DMS53 treated with DMSO at 0.1 percent for 48 hours (cell line): ENCODE measurements at regions not wholly inside any gene's neighbourhood (a gene's known extent, or its start where the extent isn't known, plus 50 kb on each side); places are given as distances from the start of the nearest gene placed in this dataset.
A peak's percentile ranks its signal among the peaks of the same experiment; 100 is the strongest.

Source experiments
- DNase-seq: peaks from one replicate; lab custom pipeline; 2025; ENCODE audit not compliant: unreplicated experiment; lab: John Stamatoyannopoulos, UW

DNA sequence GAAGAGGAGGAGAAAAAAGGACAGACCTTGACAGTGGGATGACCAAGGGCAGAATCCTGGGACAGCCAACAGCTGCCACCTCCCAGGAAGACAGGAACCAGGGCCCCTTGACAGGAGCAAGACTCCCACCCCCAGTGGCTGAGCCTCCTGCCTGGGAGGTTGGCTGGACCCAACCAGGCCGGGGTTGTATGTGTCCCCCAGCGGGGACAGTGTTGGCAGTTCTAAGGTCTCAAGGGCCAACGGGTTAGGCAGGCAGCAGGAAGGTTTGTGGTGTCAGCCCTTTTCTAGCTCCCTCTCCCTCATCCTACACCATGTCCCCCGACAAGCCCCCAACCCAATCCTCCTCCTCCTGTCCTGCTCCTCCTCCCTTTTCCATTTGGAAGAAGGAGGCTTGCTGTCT lies 126.2 kb downstream of the MRM1 start:
- DNase-seq = no peak

DNA sequence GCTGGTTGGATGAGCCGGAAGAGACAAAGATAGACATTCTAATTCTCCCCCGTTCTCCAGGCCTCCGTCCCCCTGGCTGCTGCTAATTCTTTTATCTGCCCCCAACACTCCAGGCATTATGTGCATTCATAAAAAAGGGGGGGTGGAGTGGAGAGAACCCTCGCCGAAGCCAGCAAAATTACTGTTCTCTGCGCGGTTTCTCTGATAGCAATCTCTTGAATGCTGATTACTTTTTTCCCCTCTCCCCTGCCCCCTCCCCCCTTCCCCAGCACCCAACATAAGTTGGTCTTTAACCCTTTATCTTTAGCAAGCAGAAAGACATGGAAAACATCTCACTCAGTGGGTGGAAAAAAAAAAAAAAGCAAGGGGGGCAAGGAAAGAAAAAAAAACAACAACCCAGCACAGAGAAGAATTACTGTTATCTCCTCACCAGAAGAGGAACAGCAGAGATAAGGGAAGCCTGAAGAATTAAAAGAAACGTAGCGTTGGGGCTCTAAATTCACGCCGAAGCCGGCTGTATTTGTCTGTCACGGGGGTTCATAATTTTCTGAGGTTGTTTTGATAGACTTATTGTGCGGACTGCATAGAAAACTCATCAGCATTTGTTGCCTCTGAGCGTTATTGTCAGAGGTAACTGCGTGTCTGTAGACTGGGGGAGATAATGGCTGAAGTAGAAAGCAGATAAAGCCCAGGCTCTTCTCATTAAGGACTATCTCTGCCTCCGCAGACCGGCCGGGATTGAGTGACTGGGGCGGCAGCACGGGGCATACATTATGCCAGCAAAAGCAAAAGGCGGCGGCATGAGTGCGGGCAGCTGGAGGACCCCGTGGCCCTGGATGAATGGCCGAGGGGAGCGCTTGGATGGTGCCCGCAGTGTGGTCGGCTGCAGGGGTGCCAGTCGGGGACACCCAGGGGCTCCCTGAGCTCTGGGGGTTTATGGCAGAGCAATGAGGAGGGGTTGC lies 126.9 kb downstream of the MRM1 start:
- no peak for DNase-seq

- DNase-seq = no peak
Measured at GRCh38 chr17:36730095-36730808, 128.9 kb downstream of the MRM1 start.

DNA sequence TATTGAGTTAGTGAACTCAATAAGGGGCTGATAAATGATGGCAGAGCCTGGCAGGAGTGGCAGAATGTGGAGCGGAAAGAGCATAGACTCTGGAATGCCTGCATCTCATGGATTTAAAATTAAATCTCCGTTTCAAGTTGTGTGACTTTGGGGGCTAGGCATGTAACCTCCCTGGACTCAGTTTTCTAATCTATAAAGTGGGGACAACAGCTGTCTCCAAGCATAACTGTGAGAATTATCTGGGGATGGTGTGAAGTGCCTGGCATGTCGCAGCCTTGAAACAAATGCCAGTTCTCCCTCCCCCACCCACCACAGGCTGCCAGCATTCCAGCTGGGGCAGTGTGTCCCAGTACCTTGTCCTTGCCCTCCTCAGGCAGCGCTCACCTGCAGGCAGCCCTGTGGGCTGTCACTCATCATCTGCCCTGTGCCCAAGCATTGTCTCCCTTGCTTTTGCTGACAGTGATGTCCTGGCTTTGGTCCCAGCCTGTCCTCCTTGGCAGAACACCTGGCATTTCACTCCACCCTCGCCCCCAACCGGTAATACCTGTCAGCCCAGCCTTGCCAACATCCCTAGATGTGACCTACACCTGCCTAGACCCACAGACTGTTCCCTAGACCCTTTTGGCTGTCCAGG lies 129.6 kb downstream of the MRM1 start:
- DNase-seq = peak; percentile 53

DNA sequence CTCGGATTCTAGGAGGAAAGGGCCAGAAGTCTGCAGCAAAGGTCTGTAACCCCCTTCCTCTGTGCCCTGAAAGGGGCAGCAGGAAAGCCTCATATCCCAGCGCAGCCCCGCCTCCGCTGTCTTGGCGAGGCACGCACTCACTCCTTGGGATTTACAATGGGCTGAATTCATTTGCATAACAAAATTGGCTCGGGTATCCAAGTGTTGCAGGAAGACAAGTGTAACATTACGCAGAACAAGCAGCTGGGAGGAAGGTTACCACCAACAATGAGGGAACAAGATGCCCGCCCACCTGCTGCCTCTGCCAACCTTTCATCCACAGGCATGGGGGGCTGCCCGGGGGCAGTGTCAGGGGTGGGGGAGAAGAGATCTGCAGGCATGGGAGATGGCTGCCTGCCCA lies 130.4 kb downstream of the MRM1 start:
- no peak for DNase-seq

- no peak for DNase-seq
Measured at GRCh38 chr17:36732351-36732750, 131.0 kb downstream of the MRM1 start.

GRCh38 chr17:36736201-36737156 lies 135.1 kb downstream of the MRM1 start:
- DNase-seq = no peak

DNA sequence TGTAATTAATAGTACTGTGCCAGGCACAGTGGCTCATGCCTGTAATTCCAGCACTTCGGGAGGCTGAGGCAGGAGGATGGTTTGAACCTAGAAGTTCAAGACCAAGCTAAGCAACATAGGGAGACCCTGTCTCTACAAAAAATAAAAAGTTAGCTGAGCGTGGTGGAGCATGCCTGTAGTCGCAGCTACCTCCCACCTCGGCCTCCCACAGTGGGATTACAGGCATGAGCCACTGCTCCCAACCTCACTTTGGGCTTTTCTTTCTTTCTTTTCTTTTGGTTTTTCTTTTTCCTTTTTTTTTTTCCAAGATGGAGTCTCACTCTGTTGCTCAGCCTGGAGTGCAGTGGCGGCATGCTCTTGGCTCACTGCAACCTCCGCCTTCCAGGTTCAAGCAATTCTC lies 137.8 kb downstream of the MRM1 start:
- DNase-seq = no peak

- DNase-seq = no peak
Measured at GRCh38 chr17:36740157-36740556, 138.8 kb downstream of the MRM1 start.

GRCh38 chr17:36741019-36741902 lies 139.9 kb downstream of the MRM1 start:
- DNase-seq = no peak

- no peak for DNase-seq
Measured at GRCh38 chr17:36742267-36743000, 141.1 kb downstream of the MRM1 start.

- DNase-seq = no peak
Measured at GRCh38 chr17:36743130-36743529, 141.7 kb downstream of the MRM1 start.

- DNase-seq = no peak
Measured at GRCh38 chr17:36746381-36747053, 145.1 kb downstream of the MRM1 start.

- no peak for DNase-seq
Measured at GRCh38 chr17:36747861-36748260, 146.5 kb downstream of the MRM1 start.

DNA sequence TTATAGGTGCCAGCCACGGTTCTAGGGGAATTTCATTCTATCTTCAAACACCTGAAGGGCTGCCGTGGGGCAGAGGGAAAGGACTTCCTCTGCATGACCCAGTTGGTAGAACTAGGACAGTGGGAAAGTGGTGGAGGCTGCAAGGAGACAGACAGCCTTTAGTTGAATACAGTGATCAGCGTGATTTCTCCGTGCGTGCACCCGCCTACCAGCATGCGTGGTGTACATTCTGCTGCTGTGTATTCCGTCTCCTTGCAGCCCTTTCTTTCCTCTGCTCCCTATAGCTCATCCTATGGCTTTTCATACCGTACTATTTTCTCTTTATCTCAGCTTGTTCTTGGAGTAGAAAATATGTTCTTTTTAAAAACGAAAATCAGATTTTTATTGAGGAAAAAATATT lies 146.9 kb downstream of the MRM1 start:
- DNase-seq = no peak

DNA sequence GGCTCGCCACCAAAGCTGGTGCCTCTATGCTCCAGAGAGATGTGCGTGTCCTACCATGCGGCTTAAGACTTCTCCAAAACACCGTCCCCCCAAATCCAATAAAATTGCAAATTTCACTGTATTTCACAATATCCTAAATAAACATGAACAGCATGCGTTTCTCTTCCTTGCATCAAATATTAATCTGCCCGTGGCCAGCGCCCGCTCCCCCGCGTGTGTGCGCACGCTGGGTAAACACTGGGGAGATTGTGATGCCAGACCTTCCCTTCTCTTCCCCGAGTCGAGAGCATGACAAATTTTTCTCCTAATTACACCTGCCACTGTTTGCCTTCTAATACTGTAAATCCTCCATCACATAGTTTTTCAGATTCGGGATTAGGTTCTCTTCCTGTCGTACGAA lies 148.1 kb downstream of the MRM1 start:
- DNase-seq = no peak

DNA sequence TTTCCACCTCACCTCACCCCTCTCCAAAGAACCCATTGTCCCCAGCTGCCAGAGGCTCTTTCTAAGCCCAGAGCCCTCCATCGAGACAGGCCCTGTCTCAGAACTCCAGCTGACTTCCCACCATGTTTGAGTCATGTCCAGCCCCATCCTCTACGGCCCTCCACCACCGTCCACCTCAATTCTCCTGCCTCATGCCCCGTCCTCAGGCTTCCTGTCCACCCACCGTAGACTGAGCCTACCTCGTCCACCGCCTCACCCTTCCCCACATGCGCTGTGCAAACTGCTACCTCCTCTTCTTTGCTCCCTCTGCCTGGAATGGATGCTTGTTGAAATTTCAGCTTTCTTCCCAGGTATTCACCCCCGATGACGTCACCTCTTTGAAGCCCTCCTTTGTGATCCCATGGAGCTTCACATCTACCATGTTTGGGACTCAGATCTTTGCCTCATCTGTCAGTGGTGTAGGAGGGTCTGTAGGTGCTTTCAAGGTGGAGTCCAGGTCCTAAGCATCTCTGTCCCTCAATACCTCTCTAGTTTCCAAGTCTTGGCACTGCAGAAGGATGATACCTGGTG lies 149.0 kb downstream of the MRM1 start:
- DNase-seq = no peak
